Neutrophil (primary cell): ENCODE measurements at regions not wholly inside any gene's neighbourhood (a gene's known extent, or its start where the extent isn't known, plus 50 kb on each side); places are given as distances from the start of the nearest gene placed in this dataset.

ENCODE experiments used
- H3K27ac ChIP-seq: fragments of 200-600 bp; sonication (generic); 2 replicates; pipeline ENCODE4 v1.5.1; 2016; ENCODE audit warnings: mild to moderate bottlenecking, moderate library complexity
- H3K27me3 ChIP-seq: fragments of 200-600 bp; sonication (generic); 2 replicates; pipeline ENCODE4 v1.6.0; 2016; ENCODE audit warnings: mild to moderate bottlenecking
- H3K36me3 ChIP-seq: fragments of 200-600 bp; sonication (generic); 2 replicates; pipeline ENCODE4 v1.5.1; 2017
- H3K4me1 ChIP-seq, 2 experiments: fragments of 200-600 bp in 1 of 2; sonication (generic) in 1 of 2; 1 replicate in 1 of 2; 2 replicates in 1 of 2; pipeline versions ENCODE4 v1.5.1 to v1.6.1; 2013 to 2016; ENCODE audit warnings: low read depth in 1 of 2, low read length in 1 of 2, mild to moderate bottlenecking in 1 of 2, moderate library complexity in 1 of 2; ENCODE audit not compliant: control insufficient read depth in 1 of 2, insufficient read depth in 1 of 2
- H3K4me3 ChIP-seq, 2 experiments: fragments of 200-600 bp in 1 of 2; sonication (generic) in 1 of 2; 1 replicate in 1 of 2; 2 replicates in 1 of 2; pipeline ENCODE4 v1.5.1; 2013 to 2016; ENCODE audit warnings: low read depth in 1 of 2, low read length in 1 of 2, mild to moderate bottlenecking in 1 of 2, moderate library complexity in 1 of 2
- H3K9me3 ChIP-seq: fragments of 200-600 bp; sonication (generic); 2 replicates; pipeline ENCODE4 v1.5.1; 2016
- CTCF ChIP-seq: fragments of 200-600 bp; sonication (generic); IDR thresholded peaks from 2 replicates; pipeline ENCODE4 v1.5.1; 2016; ENCODE audit warnings: antibody characterized with exemption

DNA sequence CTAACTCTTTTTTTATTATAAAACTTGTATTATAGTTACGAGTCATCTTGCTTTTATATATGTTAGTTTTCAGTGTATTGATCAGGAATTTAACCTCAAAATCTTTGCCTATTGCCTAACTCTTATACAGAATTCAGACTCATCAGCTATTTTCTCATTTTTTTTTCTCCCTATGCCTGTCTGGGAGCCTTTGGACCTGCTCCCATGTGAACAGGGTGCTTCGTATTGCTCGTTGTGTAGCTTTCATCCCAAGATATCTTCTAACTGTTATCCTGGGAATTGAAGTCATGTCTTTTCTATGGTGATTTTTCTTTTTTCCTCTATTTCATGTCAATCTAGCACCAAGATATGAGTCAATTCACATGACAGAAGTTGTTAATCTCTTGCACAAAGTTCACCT is 814.0 kb downstream of the SLC4A3 start:
- H3K27ac ChIP-seq: no peak overlapping the region
- H3K4me1 ChIP-seq: no peaks in the 10 kb centered on the region
- no peak overlapping the region for H3K4me3 ChIP-seq
- H3K36me3 ChIP-seq: no peaks in the 10 kb centered on the region
- TF ChIP-seq CTCF: no peak
- no peaks in the 10 kb centered on the region for H3K27me3 ChIP-seq
- no peaks in the 10 kb centered on the region for H3K9me3 ChIP-seq

DNA sequence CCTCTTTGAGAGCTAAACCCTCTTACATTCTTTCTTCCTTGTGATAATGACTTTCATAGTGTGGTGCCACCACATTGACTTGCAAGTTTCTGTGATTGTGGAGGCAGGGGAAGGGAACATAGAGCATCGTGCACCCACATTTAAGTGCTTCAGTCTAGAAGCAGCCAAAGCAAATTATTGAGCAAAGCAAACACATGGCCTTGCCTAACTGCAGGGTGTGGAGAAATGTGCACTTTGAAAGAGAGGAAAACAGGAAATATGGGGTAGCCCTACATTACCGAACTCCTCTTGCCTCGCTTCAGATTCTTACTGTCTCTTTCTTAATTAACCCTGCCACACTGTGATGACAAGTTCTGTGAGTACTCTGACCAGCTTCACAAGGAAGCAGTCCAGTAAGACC is 814.6 kb downstream of the SLC4A3 start:
- Histone ChIP-seq H3K4me1 (no peaks in the 10 kb centered on the region), H3K9me3 (no peaks in the 10 kb centered on the region), H3K4me3 (no peak overlapping the region), H3K27me3 (no peaks in the 10 kb centered on the region), H3K27ac (no peak overlapping the region), H3K36me3 (no peaks in the 10 kb centered on the region)
- TF ChIP-seq CTCF: no peak

DNA sequence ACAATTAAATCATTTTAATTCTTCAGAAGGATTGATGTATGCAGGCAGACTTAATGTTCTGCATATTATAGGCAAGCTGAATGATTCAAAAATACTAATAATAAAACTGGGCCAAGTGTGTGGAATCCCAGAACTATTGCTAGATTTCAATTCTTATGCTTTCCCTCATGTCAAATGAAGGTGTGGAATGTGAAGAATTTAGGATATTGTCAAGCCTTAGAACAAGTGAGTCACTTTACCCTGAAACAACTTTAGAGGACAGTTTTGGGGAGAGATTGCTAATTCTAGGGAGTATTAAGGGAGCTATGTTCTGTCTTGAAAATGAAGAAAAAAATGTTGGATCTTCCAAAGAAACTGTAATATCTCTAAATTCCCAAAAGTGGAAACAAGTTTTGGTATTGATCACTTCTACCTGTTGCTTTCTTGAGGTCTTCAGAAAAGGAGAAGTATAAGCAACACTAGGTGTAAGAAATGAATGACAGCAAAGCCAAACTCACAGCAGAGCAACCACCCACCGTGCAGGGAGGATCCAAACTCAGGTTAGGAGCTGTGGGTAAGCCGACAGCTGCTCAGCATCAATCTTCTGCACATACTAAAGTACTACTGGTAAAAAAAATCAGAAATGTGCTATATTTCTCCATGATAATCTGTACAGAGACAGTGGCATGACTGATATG is 818.1 kb downstream of the SLC4A3 start:
- no peak for TF ChIP-seq CTCF
- H3K4me1 ChIP-seq: no peaks in the 10 kb centered on the region
- no peaks in the 10 kb centered on the region for H3K27me3 ChIP-seq
- H3K9me3 ChIP-seq: no peaks in the 10 kb centered on the region
- no peak overlapping the region for H3K27ac ChIP-seq
- no peak overlapping the region for H3K4me3 ChIP-seq
- H3K36me3 ChIP-seq: no peaks in the 10 kb centered on the region

GRCh38 chr2:220446106-220446712 is 818.8 kb downstream of the SLC4A3 start:
- Histone ChIP-seq H3K4me3 (no peak overlapping the region), H3K27me3 (no peaks in the 10 kb centered on the region), H3K4me1 (no peaks in the 10 kb centered on the region), H3K27ac (no peak overlapping the region), H3K36me3 (no peaks in the 10 kb centered on the region), H3K9me3 (no peaks in the 10 kb centered on the region)
- no peak for TF ChIP-seq CTCF

- Histone ChIP-seq H3K27ac (no peak overlapping the region), H3K4me1 (no peaks in the 10 kb centered on the region), H3K9me3 (no peaks in the 10 kb centered on the region), H3K27me3 (no peaks in the 10 kb centered on the region), H3K4me3 (no peak overlapping the region), H3K36me3 (no peaks in the 10 kb centered on the region)
- TF ChIP-seq CTCF: no peak
Measured at GRCh38 chr2:220450846-220451245, 823.4 kb downstream of the SLC4A3 start.
